Fibroblast of pulmonary artery (primary cell): ENCODE measurements at regions not wholly inside any gene's neighbourhood (a gene's known extent, or its start where the extent isn't known, plus 50 kb on each side); places are given as distances from the start of the nearest gene placed in this dataset.

Source experiments
- DNase-seq: peaks from one replicate; pipeline ENCODE4 v3.0.0-alpha.2; 2010; ENCODE audit warnings: low read depth
- H3K4me3 ChIP-seq: replicated peaks from 2 replicates; pipeline ENCODE4 v1.5.1; 2011; ENCODE audit warnings: low read depth, mild to moderate bottlenecking, control low read depth, low read length, moderate library complexity
- CTCF ChIP-seq: IDR thresholded peaks from 2 replicates; pipeline ENCODE4 v1.5.1; 2011; ENCODE audit warnings: mild to moderate bottlenecking, control low read depth, low read length, inconsistent platforms; ENCODE audit errors: missing control alignments

- TF ChIP-seq CTCF = no peak
- DNase-seq = no peak
- no peak overlapping the region for H3K4me3 ChIP-seq
Observed at GRCh38 chr3:189580190-189580589, 51.0 kb upstream of the TP63 start.
